Stimulated activated naive CD8-positive, alpha-beta T cell treated with anti-CD3 and anti-CD28 coated beads, Interleukin-15, amount 100 ng/mL, for 72 hours (primary cell): ENCODE measurements at regions not wholly inside any gene's neighbourhood (a gene's known extent, or its start where the extent isn't known, plus 50 kb on each side); places are given as distances from the start of the nearest gene placed in this dataset.
"Not testable (repeated sequence)": the region's sequence is repeated elsewhere in the genome, so short reads cannot be mapped to it uniquely, and the experiment has no call there.

Experiments used
- ATAC-seq: fragments of 150-1000 bp; cut with Tn5 transposase; 2 replicates; pipeline ENCODE4 v1.10.0; 2021; ENCODE audit warnings: mild to moderate bottlenecking, moderate library complexity
- DNase-seq, 2 donors: peaks; one replicate each; pipeline ENCODE4 v3.0.0; 2021 to 2022
- H3K27ac Mint-ChIP-seq, 2 donors: one replicate each; pipeline ENCODE4 v1.8.0; 2022; ENCODE audit warnings: mild to moderate bottlenecking in 2 of 2, mixed read lengths in 2 of 2, moderate library complexity in 2 of 2
- H3K27me3 Mint-ChIP-seq: one replicate; pipeline ENCODE4 v1.8.0; 2022; ENCODE audit warnings: mixed read lengths
- H3K4me1 Mint-ChIP-seq: one replicate; pipeline ENCODE4 v1.8.0; 2022; ENCODE audit warnings: mild to moderate bottlenecking, mixed read lengths
- H3K4me3 Mint-ChIP-seq, 2 donors: one replicate each; pipeline ENCODE4 v1.8.0; 2022; ENCODE audit warnings: mild to moderate bottlenecking in 2 of 2, mixed read lengths in 2 of 2, moderate library complexity in 1 of 2
- H3K9me3 Mint-ChIP-seq, 2 donors: one replicate each; pipeline ENCODE4 v1.8.0; 2022; ENCODE audit warnings: mixed read lengths in 2 of 2

- DNase-seq (no peak), ATAC-seq (no peak)
- peaks cover 12 to 23% of the 10 kb centered on the region in 2 donors for H3K9me3 Mint-ChIP-seq
- H3K4me3 Mint-ChIP-seq, result no peak overlapping the region
- no peaks in the 10 kb centered on the region for H3K27me3 Mint-ChIP-seq
- no peak overlapping the region for H3K27ac Mint-ChIP-seq
- H3K4me1 Mint-ChIP-seq, result no peaks in the 10 kb centered on the region
These were observed 208.1 kb downstream of the DMAC1 start for GRCh38 chr9:7591501-7591900.

GRCh38 chr9:7580568-7580967 lies 219.0 kb downstream of the DMAC1 start:
- Mint-ChIP-seq H3K9me3 (no peaks in the 10 kb centered on the region), H3K4me1 (no peaks in the 10 kb centered on the region), H3K4me3 (no peak overlapping the region), H3K27ac (no peak overlapping the region), H3K27me3 (no peaks in the 10 kb centered on the region)
- no peak for DNase-seq
- no peak for ATAC-seq

GRCh38 chr9:7579351-7579750 lies 220.2 kb downstream of the DMAC1 start:
- DNase-seq (no peak), ATAC-seq (no peak)
- Mint-ChIP-seq H3K9me3 (peaks cover 0 to 6% of the 10 kb centered on the region in 2 donors), H3K4me1 (no peaks in the 10 kb centered on the region), H3K4me3 (no peak overlapping the region), H3K27me3 (no peaks in the 10 kb centered on the region), H3K27ac (no peak overlapping the region)

GRCh38 chr9:7578951-7579350 lies 220.6 kb downstream of the DMAC1 start:
- Mint-ChIP-seq H3K9me3 (peaks cover 0 to 8% of the 10 kb centered on the region in 2 donors), H3K27me3 (no peaks in the 10 kb centered on the region), H3K4me3 (no peak overlapping the region), H3K27ac (no peak overlapping the region), H3K4me1 (no peaks in the 10 kb centered on the region)
- ATAC-seq (no peak), DNase-seq (no peak)

GRCh38 chr9:7570107-7570720 lies 229.4 kb downstream of the DMAC1 start:
- Mint-ChIP-seq H3K9me3 (peaks cover 0 to 8% of the 10 kb centered on the region in 2 donors), H3K4me3 (no peak overlapping the region), H3K4me1 (no peaks in the 10 kb centered on the region), H3K27me3 (no peaks in the 10 kb centered on the region), H3K27ac (no peak overlapping the region)
- DNase-seq (peak; percentile 58 to 61), ATAC-seq (peak; percentile 71)

GRCh38 chr9:7567687-7568086 lies 231.9 kb downstream of the DMAC1 start:
- Mint-ChIP-seq H3K27ac (no peak overlapping the region), H3K27me3 (no peaks in the 10 kb centered on the region), H3K4me3 (no peak overlapping the region), H3K9me3 (no peaks in the 10 kb centered on the region), H3K4me1 (no peaks in the 10 kb centered on the region)
- ATAC-seq (no peak), DNase-seq (no peak)

- DNase-seq (no peak), ATAC-seq (no peak)
- H3K27me3 Mint-ChIP-seq, result no peaks in the 10 kb centered on the region
- no peak overlapping the region for H3K27ac Mint-ChIP-seq
- H3K9me3 Mint-ChIP-seq, result no peaks in the 10 kb centered on the region
- no peak overlapping the region for H3K4me3 Mint-ChIP-seq
- H3K4me1 Mint-ChIP-seq, result no peaks in the 10 kb centered on the region
These were observed 238.0 kb downstream of the DMAC1 start for GRCh38 chr9:7561527-7562080.

- no peak overlapping the region for H3K27ac Mint-ChIP-seq
- H3K4me1 Mint-ChIP-seq, result no peaks in the 10 kb centered on the region
- ATAC-seq (no peak), DNase-seq (no peak)
- H3K27me3 Mint-ChIP-seq, result no peaks in the 10 kb centered on the region
- H3K4me3 Mint-ChIP-seq, result no peak overlapping the region
- H3K9me3 Mint-ChIP-seq, result no peaks in the 10 kb centered on the region
These were observed 238.8 kb downstream of the DMAC1 start for GRCh38 chr9:7560669-7561305.

- DNase-seq, result no peak
- peaks cover 26% of the 10 kb centered on the region for H3K27me3 Mint-ChIP-seq
- no peak overlapping the region for H3K4me3 Mint-ChIP-seq
- peaks cover 0 to 10% of the 10 kb centered on the region in 2 donors for H3K9me3 Mint-ChIP-seq
- H3K4me1 Mint-ChIP-seq, result no peaks in the 10 kb centered on the region
- no peak for ATAC-seq
- H3K27ac Mint-ChIP-seq, result no peak overlapping the region
These were observed 244.9 kb downstream of the DMAC1 start for GRCh38 chr9:7554699-7555098.

GRCh38 chr9:7552706-7553105 lies 246.9 kb downstream of the DMAC1 start:
- ATAC-seq, H3K4me3 Mint-ChIP-seq, DNase-seq, H3K4me1 Mint-ChIP-seq, H3K27ac Mint-ChIP-seq: not testable (repeated sequence)
- Mint-ChIP-seq H3K9me3 (peaks cover 0 to 10% of the 10 kb centered on the region in 2 donors), H3K27me3 (peaks cover 26% of the 10 kb centered on the region)

- H3K4me1 Mint-ChIP-seq, result no peaks in the 10 kb centered on the region
- no peak for DNase-seq
- no peak overlapping the region for H3K27ac Mint-ChIP-seq
- no peak for ATAC-seq
- peaks cover 34% of the 10 kb centered on the region for H3K27me3 Mint-ChIP-seq
- peaks cover 0 to 10% of the 10 kb centered on the region in 2 donors for H3K9me3 Mint-ChIP-seq
- H3K4me3 Mint-ChIP-seq, result no peak overlapping the region
These were observed 250.3 kb downstream of the DMAC1 start for GRCh38 chr9:7549249-7549648.

GRCh38 chr9:7546261-7546660 lies 253.3 kb downstream of the DMAC1 start:
- DNase-seq (no peak), ATAC-seq (no peak)
- no peaks in the 10 kb centered on the region for H3K4me1 Mint-ChIP-seq
- H3K4me3 Mint-ChIP-seq, result no peak overlapping the region
- peaks cover 15% of the 10 kb centered on the region for H3K27me3 Mint-ChIP-seq
- no peaks in the 10 kb centered on the region for H3K9me3 Mint-ChIP-seq
- no peak overlapping the region for H3K27ac Mint-ChIP-seq

GRCh38 chr9:7545371-7546165 lies 254.0 kb downstream of the DMAC1 start:
- Mint-ChIP-seq H3K27ac (no peak overlapping the region), H3K4me1 (no peaks in the 10 kb centered on the region), H3K9me3 (no peaks in the 10 kb centered on the region), H3K4me3 (no peak overlapping the region), H3K27me3 (peaks cover 15% of the 10 kb centered on the region)
- ATAC-seq (no peak), DNase-seq (no peak)

GRCh38 chr9:7542693-7543092 lies 256.9 kb downstream of the DMAC1 start:
- Mint-ChIP-seq H3K27ac (no peak overlapping the region), H3K27me3 (peaks cover 19% of the 10 kb centered on the region), H3K4me1 (peaks cover 11% of the 10 kb centered on the region), H3K9me3 (no peaks in the 10 kb centered on the region), H3K4me3 (no peak overlapping the region)
- no peak for ATAC-seq
- no peak for DNase-seq

- H3K4me1 Mint-ChIP-seq, result peaks cover 12% of the 10 kb centered on the region
- H3K9me3 Mint-ChIP-seq, result no peaks in the 10 kb centered on the region
- no peak overlapping the region for H3K4me3 Mint-ChIP-seq
- ATAC-seq (no peak), DNase-seq (no peak)
- no peak overlapping the region for H3K27ac Mint-ChIP-seq
- peaks cover 19% of the 10 kb centered on the region for H3K27me3 Mint-ChIP-seq
These were observed 257.5 kb downstream of the DMAC1 start for GRCh38 chr9:7542126-7542525.
